Neural crest cell (in vitro differentiated cells): ENCODE measurements at regions not wholly inside any gene's neighbourhood (a gene's known extent, or its start where the extent isn't known, plus 50 kb on each side); places are given as distances from the start of the nearest gene placed in this dataset.

Source experiments
- DNase-seq: peaks from one replicate; pipeline ENCODE4 v3.0.0; 2021; ENCODE audit warnings: low read depth, mixed read lengths, low spot score
- H3K27ac Mint-ChIP-seq: one replicate; pipeline ENCODE4 v1.8.0; 2021; ENCODE audit warnings: mild to moderate bottlenecking, mixed read lengths; ENCODE audit not compliant: unreplicated experiment
- H3K27me3 Mint-ChIP-seq: 2 replicates; pipeline ENCODE4 v1.8.0; 2021; ENCODE audit warnings: low read depth, mild to moderate bottlenecking, mixed read lengths
- H3K36me3 Mint-ChIP-seq: 2 replicates; pipeline ENCODE4 v1.8.0; 2021; ENCODE audit warnings: low read depth, mild to moderate bottlenecking, mixed read lengths
- H3K4me1 Mint-ChIP-seq: 2 replicates; pipeline ENCODE4 v1.8.0; 2021; ENCODE audit warnings: mixed read lengths
- H3K4me3 Mint-ChIP-seq: one replicate; pipeline ENCODE4 v1.8.0; 2021; ENCODE audit warnings: mild to moderate bottlenecking, mixed read lengths
- H3K9me3 Mint-ChIP-seq: 2 replicates; pipeline ENCODE4 v1.8.0; 2021; ENCODE audit warnings: mixed read lengths
- CTCF ChIP-seq: fragments of 200-600 bp; sonication (generic); conservative IDR thresholded peaks from 2 replicates; pipeline ENCODE4 v1.5.0; 2021; ENCODE audit warnings: antibody characterized with exemption, mild to moderate bottlenecking

- H3K27ac Mint-ChIP-seq: no peak overlapping the region
- peaks cover 8% of the 10 kb centered on the region for H3K4me1 Mint-ChIP-seq
- DNase-seq: no peak
- H3K36me3 Mint-ChIP-seq: no peaks in the 10 kb centered on the region
- no peak for TF ChIP-seq CTCF
- H3K4me3 Mint-ChIP-seq: no peak overlapping the region
- no peaks in the 10 kb centered on the region for H3K27me3 Mint-ChIP-seq
- no peaks in the 10 kb centered on the region for H3K9me3 Mint-ChIP-seq
These were observed 105.1 kb downstream of the TRAPPC11 start for GRCh38 chr4:183763990-183764754.

- no peak for DNase-seq
- Mint-ChIP-seq H3K27me3 (no peaks in the 10 kb centered on the region), H3K36me3 (no peaks in the 10 kb centered on the region), H3K4me1 (peaks cover 8% of the 10 kb centered on the region), H3K27ac (no peak overlapping the region), H3K9me3 (no peaks in the 10 kb centered on the region), H3K4me3 (no peak overlapping the region)
- no peak for TF ChIP-seq CTCF
These were observed 106.3 kb downstream of the TRAPPC11 start for GRCh38 chr4:183765251-183765911.

GRCh38 chr4:183766140-183766539 is 107.0 kb downstream of the TRAPPC11 start:
- peaks cover 8% of the 10 kb centered on the region for H3K4me1 Mint-ChIP-seq
- H3K36me3 Mint-ChIP-seq: no peaks in the 10 kb centered on the region
- TF ChIP-seq CTCF: no peak
- H3K9me3 Mint-ChIP-seq: no peaks in the 10 kb centered on the region
- no peak overlapping the region for H3K4me3 Mint-ChIP-seq
- H3K27ac Mint-ChIP-seq: no peak overlapping the region
- no peaks in the 10 kb centered on the region for H3K27me3 Mint-ChIP-seq
- DNase-seq: no peak

- no peak for DNase-seq
- no peak overlapping the region for H3K4me3 Mint-ChIP-seq
- H3K36me3 Mint-ChIP-seq: no peaks in the 10 kb centered on the region
- H3K4me1 Mint-ChIP-seq: peaks cover 6% of the 10 kb centered on the region
- no peak overlapping the region for H3K27ac Mint-ChIP-seq
- peaks cover 9% of the 10 kb centered on the region for H3K9me3 Mint-ChIP-seq
- no peaks in the 10 kb centered on the region for H3K27me3 Mint-ChIP-seq
- no peak for TF ChIP-seq CTCF
These were observed 111.8 kb downstream of the TRAPPC11 start for GRCh38 chr4:183770906-183771305.

GRCh38 chr4:183772361-183772760 is 113.3 kb downstream of the TRAPPC11 start:
- Mint-ChIP-seq H3K4me1 (peaks cover 6% of the 10 kb centered on the region), H3K36me3 (no peaks in the 10 kb centered on the region), H3K4me3 (no peak overlapping the region), H3K27ac (no peak overlapping the region), H3K9me3 (peaks cover 9% of the 10 kb centered on the region), H3K27me3 (no peaks in the 10 kb centered on the region)
- TF ChIP-seq CTCF: no peak
- DNase-seq: no peak
